Jurkat, Clone E6-1 (cell line): ENCODE measurements at regions not wholly inside any gene's neighbourhood (a gene's known extent, or its start where the extent isn't known, plus 50 kb on each side); places are given as distances from the start of the nearest gene placed in this dataset.

Source experiments
- DNase-seq: peaks from one replicate; pipeline ENCODE4 v3.0.0-alpha.2; 2011; ENCODE audit warnings: low read depth, low spot score
- H3K4me3 ChIP-seq: 2 replicates; pipeline ENCODE4 v1.5.1; 2011; ENCODE audit warnings: mild to moderate bottlenecking, low read length, control low read depth, moderate library complexity

GRCh38 chr19:29385191-29385795, 140.5 kb upstream of the VSTM2B start:
- H3K4me3 ChIP-seq, result no peak overlapping the region
- DNase-seq, result no peak

- no peak for DNase-seq
- no peak overlapping the region for H3K4me3 ChIP-seq
Measured at GRCh38 chr19:29386970-29387369, 138.8 kb upstream of the VSTM2B start.

- no peak for DNase-seq
- H3K4me3 ChIP-seq, result no peak overlapping the region
Measured at GRCh38 chr19:29387586-29387985, 138.2 kb upstream of the VSTM2B start.

GRCh38 chr19:29389495-29389894, 136.3 kb upstream of the VSTM2B start:
- no peak for DNase-seq
- no peak overlapping the region for H3K4me3 ChIP-seq

GRCh38 chr19:29390742-29391141, 135.1 kb upstream of the VSTM2B start:
- no peak for DNase-seq
- H3K4me3 ChIP-seq, result no peak overlapping the region

- no peak overlapping the region for H3K4me3 ChIP-seq
- no peak for DNase-seq
Measured at GRCh38 chr19:29393915-29394460, 131.8 kb upstream of the VSTM2B start.

GRCh38 chr19:29395111-29395733, 130.6 kb upstream of the VSTM2B start:
- no peak overlapping the region for H3K4me3 ChIP-seq
- DNase-seq, result no peak

GRCh38 chr19:29395734-29396414, 129.9 kb upstream of the VSTM2B start:
- H3K4me3 ChIP-seq, result no peak overlapping the region

GRCh38 chr19:29396925-29397324, 128.9 kb upstream of the VSTM2B start:
- no peak overlapping the region for H3K4me3 ChIP-seq
- no peak for DNase-seq

More at GRCh38 chr19:29395734-29396414, 129.9 kb upstream of the VSTM2B start:
- no peak for DNase-seq

GRCh38 chr19:29397748-29398147, 128.0 kb upstream of the VSTM2B start:
- H3K4me3 ChIP-seq, result no peak overlapping the region
- DNase-seq, result no peak

- DNase-seq, result no peak
Measured at GRCh38 chr19:29399804-29400203, 126.0 kb upstream of the VSTM2B start.

GRCh38 chr19:29400917-29401711, 124.7 kb upstream of the VSTM2B start:
- no peak for DNase-seq
- H3K4me3 ChIP-seq, result no peak overlapping the region

More at GRCh38 chr19:29399804-29400203, 126.0 kb upstream of the VSTM2B start:
- no peak overlapping the region for H3K4me3 ChIP-seq

GRCh38 chr19:29401712-29402421, 123.9 kb upstream of the VSTM2B start:
- no peak overlapping the region for H3K4me3 ChIP-seq
- no peak for DNase-seq

GRCh38 chr19:29402563-29402962, 123.2 kb upstream of the VSTM2B start:
- no peak overlapping the region for H3K4me3 ChIP-seq
- DNase-seq, result no peak

GRCh38 chr19:29404015-29404414, 121.8 kb upstream of the VSTM2B start:
- H3K4me3 ChIP-seq, result no peak overlapping the region
- DNase-seq, result no peak

GRCh38 chr19:29404951-29405727, 120.7 kb upstream of the VSTM2B start:
- H3K4me3 ChIP-seq, result no peak overlapping the region
- DNase-seq, result no peak

GRCh38 chr19:29405728-29405995, 120.1 kb upstream of the VSTM2B start:
- DNase-seq, result no peak
- H3K4me3 ChIP-seq, result no peak overlapping the region

- no peak overlapping the region for H3K4me3 ChIP-seq
- no peak for DNase-seq
Measured at GRCh38 chr19:29409076-29409862, 116.5 kb upstream of the VSTM2B start.
